CD4-positive, alpha-beta T cell treated with Interleukin-12 subunit alpha and Interleukin-12 subunit beta, for 1 hour (primary cell): ENCODE measurements at regions not wholly inside any gene's neighbourhood (a gene's known extent, or its start where the extent isn't known, plus 50 kb on each side); places are given as distances from the start of the nearest gene placed in this dataset.
A peak's percentile ranks its signal among the peaks of the same experiment; 100 is the strongest.

Source experiments
- DNase-seq: peaks from one replicate; pipeline ENCODE4 v3.0.0-alpha.2; 2020

- no peak for DNase-seq
Measured at GRCh38 chr13:39859898-39860297, 204.4 kb downstream of the COG6 start.

GRCh38 chr13:39862900-39863299, 207.4 kb downstream of the COG6 start:
- DNase-seq = no peak

- DNase-seq = no peak
Measured at GRCh38 chr13:39864221-39864620, 208.8 kb downstream of the COG6 start.

- no peak for DNase-seq
Measured at GRCh38 chr13:39866722-39867121, 211.3 kb downstream of the COG6 start.

- DNase-seq = no peak
Measured at GRCh38 chr13:39867807-39868206, 212.3 kb downstream of the COG6 start.

GRCh38 chr13:39870197-39870747, 214.8 kb downstream of the COG6 start:
- no peak for DNase-seq

GRCh38 chr13:39874331-39875053, 219.0 kb downstream of the COG6 start:
- DNase-seq = no peak

- no peak for DNase-seq
Measured at GRCh38 chr13:39875111-39875987, 219.9 kb downstream of the COG6 start.

- no peak for DNase-seq
Measured at GRCh38 chr13:39876258-39876657, 220.8 kb downstream of the COG6 start.

GRCh38 chr13:39877134-39877533, 221.7 kb downstream of the COG6 start:
- DNase-seq = no peak

GRCh38 chr13:39879286-39880035, 224.0 kb downstream of the COG6 start:
- no peak for DNase-seq

- DNase-seq = no peak
Measured at GRCh38 chr13:39881383-39881782, 225.9 kb downstream of the COG6 start.

GRCh38 chr13:39881887-39882286, 226.4 kb downstream of the COG6 start:
- no peak for DNase-seq

GRCh38 chr13:39884166-39884565, 228.7 kb downstream of the COG6 start:
- DNase-seq = no peak

GRCh38 chr13:39886336-39886735, 230.9 kb downstream of the COG6 start:
- DNase-seq = no peak

GRCh38 chr13:39887387-39887786, 231.9 kb downstream of the COG6 start:
- no peak for DNase-seq

GRCh38 chr13:39888865-39889810, 233.7 kb downstream of the COG6 start:
- DNase-seq = no peak

GRCh38 chr13:39890537-39890936, 235.1 kb downstream of the COG6 start:
- DNase-seq = no peak

GRCh38 chr13:39892721-39893685, 237.5 kb downstream of the COG6 start:
- peak; percentile 10 for DNase-seq

GRCh38 chr13:39893808-39894207, 238.3 kb downstream of the COG6 start:
- DNase-seq = no peak

- no peak for DNase-seq
Measured at GRCh38 chr13:39894586-39894985, 239.1 kb downstream of the COG6 start.
